CD4-positive, alpha-beta T cell treated with Interleukin-12 subunit alpha and Interleukin-12 subunit beta, for 1 hour (primary cell): ENCODE measurements at regions not wholly inside any gene's neighbourhood (a gene's known extent, or its start where the extent isn't known, plus 50 kb on each side); places are given as distances from the start of the nearest gene placed in this dataset.
"Not testable (repeated sequence)": the region's sequence is repeated elsewhere in the genome, so short reads cannot be mapped to it uniquely, and the experiment has no call there.

ENCODE experiments used
- DNase-seq: peaks from one replicate; pipeline ENCODE4 v3.0.0-alpha.2; 2020

- no peak for DNase-seq
Observed at GRCh38 chr1:157203166-157203565, 65.0 kb upstream of the ETV3 start.

- no peak for DNase-seq
Observed at GRCh38 chr1:157202331-157202730, 64.1 kb upstream of the ETV3 start.

GRCh38 chr1:157201767-157202166 lies 63.6 kb upstream of the ETV3 start:
- DNase-seq: no peak

GRCh38 chr1:157200451-157200850 lies 62.3 kb upstream of the ETV3 start:
- no peak for DNase-seq

- DNase-seq: no peak
Observed at GRCh38 chr1:157199421-157199755, 61.2 kb upstream of the ETV3 start.

GRCh38 chr1:157198619-157199420 lies 60.6 kb upstream of the ETV3 start:
- DNase-seq: no peak

GRCh38 chr1:157197906-157198435 lies 59.8 kb upstream of the ETV3 start:
- no peak for DNase-seq

- DNase-seq: not testable (repeated sequence)
Observed at GRCh38 chr1:157196670-157197456, 58.7 kb upstream of the ETV3 start.

GRCh38 chr1:157196245-157196543 lies 58.0 kb upstream of the ETV3 start:
- no peak for DNase-seq

GRCh38 chr1:157195521-157196244 lies 57.5 kb upstream of the ETV3 start:
- DNase-seq: no peak

- no peak for DNase-seq
Observed at GRCh38 chr1:157194731-157195520, 56.7 kb upstream of the ETV3 start.

GRCh38 chr1:157193702-157194391 lies 55.7 kb upstream of the ETV3 start:
- peak; percentile 22 for DNase-seq

- no peak for DNase-seq
Observed at GRCh38 chr1:157193219-157193618, 55.0 kb upstream of the ETV3 start.

- no peak for DNase-seq
Observed at GRCh38 chr1:157189986-157190982, 52.1 kb upstream of the ETV3 start.

- no peak for DNase-seq
Observed at GRCh38 chr1:157189096-157189495, 50.9 kb upstream of the ETV3 start.
